ENCODE measurements at regions not wholly inside any gene's neighbourhood (a gene's known extent, or its start where the extent isn't known, plus 50 kb on each side); places are given as distances from the start of the nearest gene placed in this dataset.

GRCh38 chr3:18190646-18191045 lies 234.5 kb downstream of the SATB1 start:
- ChIA-PET POLR2A (no interaction called here), CTCF (interaction anchor here (0.6 kb wide), 1 partner anchor 366 kb away, joined by 3 read pairs; no protein-coding TSS in a partner anchor)
- no peak overlapping the region for H3K4me3 ChIP-seq
- no peak overlapping the region for H3K27ac ChIP-seq
- no peak overlapping the region for H3K4me2 ChIP-seq
- DNase-seq (ENCODE audit: low read depth in 1 of 2, low spot score in 1 of 2) = no peak
- FAIRE-seq = no peak
- H3K9me3 ChIP-seq = no peaks in the 10 kb centered on the region
- H3K4me1 ChIP-seq = no peaks in the 10 kb centered on the region
- no peak for ATAC-seq
- TF ChIP-seq FOXS1 (CRISPR knock-in tag; IDR thresholded peaks at IDR 0.05) (no peak), KDM5A (IDR thresholded peaks at IDR 0.05) (no peak), ZNF302 (CRISPR knock-in tag; IDR thresholded peaks at IDR 0.05) (no peak), FOSB (CRISPR knock-in tag; IDR thresholded peaks at IDR 0.05) (no peak), EHF (CRISPR knock-in tag; IDR thresholded peaks at IDR 0.05) (no peak), NFE2L2 (conservative IDR thresholded peaks at IDR 0.05; ENCODE audit: low read length) (no peak), BCL3 (IDR thresholded peaks at IDR 0.05) (no peak), POLR2A (IDR thresholded peaks at IDR 0.05; ENCODE audit: low read length) (no peak), HOXB5 (CRISPR knock-in tag; IDR thresholded peaks at IDR 0.05) (no peak), GATA3 (IDR thresholded peaks at IDR 0.05; ENCODE audit: borderline replicate concordance) (no peak), MAX (IDR thresholded peaks at IDR 0.05) (no peak), RCOR1 (IDR thresholded peaks at IDR 0.05; ENCODE audit: low read depth, low read length) (no peak), EHMT2 (IDR thresholded peaks at IDR 0.05; ENCODE audit: low read depth) (no peak), TFCP2L1 (CRISPR knock-in tag; IDR thresholded peaks at IDR 0.05) (no peak), HDAC2 (IDR thresholded peaks at IDR 0.05) (no peak), MYC (IDR thresholded peaks at IDR 0.05; ENCODE audit: borderline replicate concordance, low read length) (no peak), E2F6 (IDR thresholded peaks at IDR 0.05; ENCODE audit: borderline replicate concordance, low read depth) (no peak), BHLHE40 (IDR thresholded peaks at IDR 0.05; ENCODE audit: low read depth, low read length) (no peak), RFX5 (IDR thresholded peaks at IDR 0.05) (no peak)

- FAIRE-seq (no peak), ATAC-seq (no peak), DNase-seq (ENCODE audit: low read depth in 1 of 2, low spot score in 1 of 2) (no peak)
- H3K9me3 ChIP-seq = no peaks in the 10 kb centered on the region
- H3K4me3 ChIP-seq = no peak overlapping the region
- WGBS (ENCODE audit: missing lambda C conversion rate) = 33% methylated on average over 9 of the region's 9 CpGs
- no peaks in the 10 kb centered on the region for H3K4me1 ChIP-seq
- no peak overlapping the region for H3K27ac ChIP-seq
- H3K4me2 ChIP-seq = no peak overlapping the region
- TF ChIP-seq MAFK (IDR thresholded peaks at IDR 0.05; ENCODE audit: partially characterized antibody) (peak; percentile 13), TFCP2L1 (CRISPR knock-in tag; IDR thresholded peaks at IDR 0.05) (no peak)
- POLR2A ChIA-PET = no interaction called here
- CTCF ChIA-PET = interaction anchor here (0.9 kb wide), 1 partner anchor 119 kb away, joined by 4 read pairs; no protein-coding TSS in a partner anchor
These were observed 235.7 kb downstream of the SATB1 start for GRCh38 chr3:18189282-18190050.

GRCh38 chr3:18188491-18188890 lies 236.6 kb downstream of the SATB1 start:
- H3K4me3 ChIP-seq = no peak overlapping the region
- H3K27ac ChIP-seq = no peak overlapping the region
- 2% methylated on average over 3 of the region's 3 CpGs for WGBS (ENCODE audit: missing lambda C conversion rate)
- H3K4me1 ChIP-seq = no peaks in the 10 kb centered on the region
- no peak for TF ChIP-seq ZFP36 (IDR thresholded peaks at IDR 0.05; ENCODE audit: borderline replicate concordance, partially characterized antibody)
- peaks cover 3% of the 10 kb centered on the region; the same call in 1 of the 3 replicates for H3K9me3 ChIP-seq
- no peak for FAIRE-seq
- ChIA-PET POLR2A (no interaction called here), CTCF (interaction anchor here (1.3 kb wide), 1 partner anchor 16 kb away, joined by 4 read pairs; no protein-coding TSS in a partner anchor)
- no peak for DNase-seq (ENCODE audit: low read depth in 1 of 2, low spot score in 1 of 2)
- H3K4me2 ChIP-seq = no peak overlapping the region
- no peak for ATAC-seq

All from A549 (cell line).